GM23338 (cell line): ENCODE measurements at regions not wholly inside any gene's neighbourhood (a gene's known extent, or its start where the extent isn't known, plus 50 kb on each side); places are given as distances from the start of the nearest gene placed in this dataset.

ENCODE experiments used
- ATAC-seq: fragments of 200-7000 bp; cut with Tn5 transposase; 3 replicates; pipeline ENCODE4 v1.9.1; 2020
- DNase-seq: peaks from one replicate; pipeline ENCODE4 v3.0.0-alpha.2; 2015; ENCODE audit warnings: low spot score
- H2AFZ ChIP-seq: fragments of 200-600 bp; sonication (generic); 2 replicates; pipeline ENCODE4 v1.8.0; 2016; ENCODE audit warnings: antibody characterized with exemption, mild to moderate bottlenecking, moderate library complexity
- H3F3A ChIP-seq: fragments of 200-600 bp; sonication (generic); replicated peaks from 2 replicates; pipeline ENCODE4 v1.8.0; 2017; ENCODE audit warnings: antibody characterized with exemption, mixed run types, low read depth
- H3K27ac ChIP-seq: fragments of 200-600 bp; sonication (generic); 2 replicates; pipeline ENCODE4 v1.6.1; 2016; ENCODE audit warnings: low read depth
- H3K27me3 ChIP-seq: fragments of 200-600 bp; sonication (generic); 2 replicates; pipeline ENCODE4 v1.8.0; 2016; ENCODE audit warnings: mild to moderate bottlenecking, mixed run types, moderate library complexity; ENCODE audit not compliant: insufficient read depth
- H3K36me3 ChIP-seq: fragments of 200-600 bp; sonication (generic); 2 replicates; pipeline ENCODE4 v1.8.0; 2016; ENCODE audit warnings: mild to moderate bottlenecking; ENCODE audit not compliant: insufficient read depth
- H3K4me1 ChIP-seq: fragments of 200-600 bp; sonication (generic); 2 replicates; pipeline ENCODE4 v1.8.0; 2016; ENCODE audit warnings: mild to moderate bottlenecking, moderate library complexity; ENCODE audit not compliant: insufficient read depth
- H3K4me2 ChIP-seq: fragments of 200-600 bp; sonication (generic); 2 replicates; pipeline ENCODE4 v1.7.1; 2017; ENCODE audit warnings: mixed run types
- H3K4me3 ChIP-seq: fragments of 200-600 bp; sonication (generic); 2 replicates; pipeline ENCODE4 v1.6.1; 2016; ENCODE audit warnings: mixed run types
- H3K79me2 ChIP-seq: fragments of 200-600 bp; sonication (generic); replicated peaks from 2 replicates; pipeline ENCODE4 v1.8.0; 2017; ENCODE audit warnings: mild to moderate bottlenecking; ENCODE audit not compliant: insufficient read depth
- H3K9me2 ChIP-seq: fragments of 200-600 bp; sonication (generic); 2 replicates; pipeline ENCODE4 v1.8.0; 2017; ENCODE audit not compliant: insufficient read depth
- H4K20me1 ChIP-seq: fragments of 200-600 bp; sonication (generic); replicated peaks from 2 replicates; pipeline ENCODE4 v1.8.0; 2017; ENCODE audit warnings: mild to moderate bottlenecking; ENCODE audit not compliant: insufficient read depth
- H3K27ac Mint-ChIP-seq: 2 replicates; pipeline ENCODE4 v1.8.0; 2020; ENCODE audit warnings: inconsistent platforms, mild to moderate bottlenecking, moderate library complexity, mixed read lengths
- H3K27me3 Mint-ChIP-seq: 3 replicates; pipeline ENCODE4 v1.8.0; 2022; ENCODE audit warnings: low read depth, mild to moderate bottlenecking, moderate library complexity, mixed read lengths, inconsistent platforms; ENCODE audit not compliant: insufficient read depth, poor library complexity
- H3K36me3 Mint-ChIP-seq: 3 replicates; pipeline ENCODE4 v1.8.0; 2021; ENCODE audit warnings: low read depth, mild to moderate bottlenecking, inconsistent platforms, moderate library complexity, mixed read lengths
- H3K4me1 Mint-ChIP-seq: 3 replicates; pipeline ENCODE4 v1.8.0; 2020; ENCODE audit warnings: mild to moderate bottlenecking, inconsistent platforms, mixed read lengths
- H3K4me3 Mint-ChIP-seq: 3 replicates; pipeline ENCODE4 v1.8.0; 2021; ENCODE audit warnings: moderate library complexity, mild to moderate bottlenecking, inconsistent platforms, mixed read lengths
- H3K9me3 Mint-ChIP-seq: 3 replicates; pipeline ENCODE4 v1.8.0; 2020; ENCODE audit warnings: moderate library complexity, mild to moderate bottlenecking, inconsistent platforms, mixed read lengths
- CREB1 ChIP-seq: fragments of 250-450 bp; sonication (Bioruptor Pico); IDR thresholded peaks from 2 replicates; pipeline ENCODE4 v1.5.0; 2020; ENCODE audit warnings: low read depth, mild to moderate bottlenecking, moderate library complexity
- CTCF ChIP-seq, 2 experiments: fragments of 200-600 bp in 1 of 2; sonication (generic) in 1 of 2; conservative IDR thresholded peaks; 2 replicates each; pipeline versions ENCODE4 v1.5.1 to v1.6.1; 2016 to 2017; ENCODE audit warnings: antibody characterized with exemption in 2 of 2, low read depth in 2 of 2, mild to moderate bottlenecking in 2 of 2, moderate library complexity in 1 of 2
- ETS1 ChIP-seq: IDR thresholded peaks from 2 replicates; pipeline ENCODE4 v1.6.1; 2016; ENCODE audit warnings: antibody characterized with exemption
- EZH2 ChIP-seq: fragments of 200-600 bp; sonication (generic); IDR thresholded peaks from one replicate; pipeline ENCODE4 v1.8.0; 2017; ENCODE audit warnings: antibody characterized with exemption, mild to moderate bottlenecking, low read depth; ENCODE audit not compliant: unreplicated experiment
- EZH2phosphoT487 ChIP-seq: fragments of 200-600 bp; sonication (generic); IDR thresholded peaks from one replicate; pipeline ENCODE4 v1.8.1; 2018; ENCODE audit warnings: antibody characterized with exemption; ENCODE audit not compliant: unreplicated experiment
- JUNB ChIP-seq: IDR thresholded peaks from one replicate; pipeline ENCODE4 v1.6.1; 2016; ENCODE audit warnings: antibody characterized with exemption; ENCODE audit not compliant: unreplicated experiment
- NANOG ChIP-seq: IDR thresholded peaks from 2 replicates; pipeline ENCODE4 v1.6.1; 2016; ENCODE audit warnings: antibody characterized with exemption, borderline replicate concordance
- POLR2AphosphoS5 ChIP-seq: IDR thresholded peaks from 2 replicates; pipeline ENCODE4 v1.6.1; 2016; ENCODE audit warnings: antibody characterized with exemption, low read depth
- REST ChIP-seq: IDR thresholded peaks from one replicate; pipeline ENCODE4 v1.6.1; 2018; ENCODE audit warnings: antibody characterized with exemption; ENCODE audit not compliant: unreplicated experiment
- STAT1 ChIP-seq: IDR thresholded peaks from one replicate; pipeline ENCODE4 v1.6.1; 2016; ENCODE audit warnings: antibody characterized with exemption; ENCODE audit not compliant: unreplicated experiment
- ZNF114 ChIP-seq: fragments of 250-450 bp; sonication (Bioruptor Pico); IDR thresholded peaks from 2 replicates; pipeline ENCODE4 v1.5.0; 2020; ENCODE audit warnings: mild to moderate bottlenecking, moderate library complexity
- ZNF331 ChIP-seq: fragments of 250-450 bp; sonication (Bioruptor Pico); IDR thresholded peaks from 2 replicates; pipeline ENCODE4 v1.5.0; 2020; ENCODE audit warnings: low read depth, mild to moderate bottlenecking, moderate library complexity
- ZNF462 ChIP-seq: fragments of 250-450 bp; sonication (Bioruptor Pico); IDR thresholded peaks from 2 replicates; pipeline ENCODE4 v1.5.0; 2020; ENCODE audit warnings: mild to moderate bottlenecking, moderate library complexity

- H3K27me3 ChIP-seq, result no peaks in the 10 kb centered on the region
- H3K4me3 ChIP-seq, result no peak overlapping the region
- no peak for ATAC-seq
- H3K36me3 Mint-ChIP-seq, result no peaks in the 10 kb centered on the region
- H3K4me1 ChIP-seq, result peaks cover 3% of the 10 kb centered on the region; the same call in 1 of the 2 replicates
- H2AFZ ChIP-seq, result no peak overlapping the region
- no peak overlapping the region for H3K4me2 ChIP-seq
- peaks cover 10% of the 10 kb centered on the region for H3K4me1 Mint-ChIP-seq
- H3K27me3 Mint-ChIP-seq, result no peaks in the 10 kb centered on the region
- no peaks in the 10 kb centered on the region for H3K36me3 ChIP-seq
- no peaks in the 10 kb centered on the region for H3K79me2 ChIP-seq
- TF ChIP-seq CTCF (conservative IDR thresholded peaks at IDR 0.05; ENCODE audit: low read depth in 2 of 2) (no peak), JUNB (no peak), NANOG (no peak), ETS1 (no peak), EZH2 (no peak), REST (no peak), POLR2AphosphoS5 (no peak), STAT1 (no peak), ZNF331 (CRISPR knock-in tag) (no peak), ZNF462 (CRISPR knock-in tag) (no peak), ZNF114 (CRISPR knock-in tag) (no peak), EZH2phosphoT487 (no peak), CREB1 (CRISPR knock-in tag) (no peak)
- no peaks in the 10 kb centered on the region for H3F3A ChIP-seq
- H3K27ac Mint-ChIP-seq, result no peak overlapping the region
- H4K20me1 ChIP-seq, result no peaks in the 10 kb centered on the region
- no peak overlapping the region for H3K4me3 Mint-ChIP-seq
- H3K27ac ChIP-seq, result no peak overlapping the region
- H3K9me3 Mint-ChIP-seq, result no peaks in the 10 kb centered on the region; the same call in 2 of the 3 replicates
- H3K9me2 ChIP-seq, result no peaks in the 10 kb centered on the region
- no peak for DNase-seq
These were observed 58.0 kb upstream of the USP9Y start for GRCh38 chrY:12642986-12643385.
